ENCODE measurements at regions not wholly inside any gene's neighbourhood (a gene's known extent, or its start where the extent isn't known, plus 50 kb on each side); places are given as distances from the start of the nearest gene placed in this dataset.

- Histone ChIP-seq H4K20me1 (ENCODE audit: low read depth) (no peaks in the 10 kb centered on the region), H3K4me3 (no peak overlapping the region), H3K27ac (no peak overlapping the region), H3K9ac (no peak overlapping the region), H3K79me2 (ENCODE audit: low read depth) (no peaks in the 10 kb centered on the region), H3K9me3 (ENCODE audit: low read depth) (peaks cover 7% of the 10 kb centered on the region), H2AFZ (replicated peaks) (no peak overlapping the region), H3K4me2 (peak overlapping the region; percentile 59), H3K27me3 (no peaks in the 10 kb centered on the region), H3K36me3 (no peaks in the 10 kb centered on the region), H3F3A (ENCODE audit: low read depth) (peaks cover 8% of the 10 kb centered on the region), H3K4me1 (peaks cover 18% of the 10 kb centered on the region)
- H3K27ac Mint-ChIP-seq, result no peak overlapping the region
- peak; percentile 57 for DNase-seq (ENCODE audit: low spot score)
- H3K27me3 Mint-ChIP-seq (ENCODE audit: insufficient read depth, low read depth), result no peaks in the 10 kb centered on the region
- TF ChIP-seq EZH2phosphoT487 (IDR thresholded peaks at IDR 0.05), result peak; percentile 82
- no peak for TF ChIP-seq EZH2 (IDR thresholded peaks at IDR 0.05)
- peaks cover 12% of the 10 kb centered on the region for H3K4me1 Mint-ChIP-seq
- no peaks in the 10 kb centered on the region for H3K36me3 Mint-ChIP-seq
- no peak overlapping the region for H3K4me3 Mint-ChIP-seq
- peaks cover 23% of the 10 kb centered on the region for H3K9me3 Mint-ChIP-seq
These were observed 144.7 kb upstream of the CREB1 start for GRCh38 chr2:207385076-207385475.

- H4K20me1 ChIP-seq (ENCODE audit: low read depth), result no peaks in the 10 kb centered on the region
- H2AFZ ChIP-seq (replicated peaks), result no peak overlapping the region
- peaks cover 7% of the 10 kb centered on the region for H3K9me3 ChIP-seq (ENCODE audit: low read depth)
- H3F3A ChIP-seq (ENCODE audit: low read depth), result peaks cover 8% of the 10 kb centered on the region
- no peak overlapping the region for H3K27ac ChIP-seq
- Mint-ChIP-seq H3K27ac (no peak overlapping the region), H3K4me1 (peaks cover 12% of the 10 kb centered on the region), H3K9me3 (peaks cover 19% of the 10 kb centered on the region), H3K36me3 (no peaks in the 10 kb centered on the region), H3K4me3 (no peak overlapping the region), H3K27me3 (ENCODE audit: insufficient read depth, low read depth) (no peaks in the 10 kb centered on the region)
- H3K36me3 ChIP-seq, result no peaks in the 10 kb centered on the region
- no peak for DNase-seq (ENCODE audit: low spot score)
- TF ChIP-seq, protein P1, sequence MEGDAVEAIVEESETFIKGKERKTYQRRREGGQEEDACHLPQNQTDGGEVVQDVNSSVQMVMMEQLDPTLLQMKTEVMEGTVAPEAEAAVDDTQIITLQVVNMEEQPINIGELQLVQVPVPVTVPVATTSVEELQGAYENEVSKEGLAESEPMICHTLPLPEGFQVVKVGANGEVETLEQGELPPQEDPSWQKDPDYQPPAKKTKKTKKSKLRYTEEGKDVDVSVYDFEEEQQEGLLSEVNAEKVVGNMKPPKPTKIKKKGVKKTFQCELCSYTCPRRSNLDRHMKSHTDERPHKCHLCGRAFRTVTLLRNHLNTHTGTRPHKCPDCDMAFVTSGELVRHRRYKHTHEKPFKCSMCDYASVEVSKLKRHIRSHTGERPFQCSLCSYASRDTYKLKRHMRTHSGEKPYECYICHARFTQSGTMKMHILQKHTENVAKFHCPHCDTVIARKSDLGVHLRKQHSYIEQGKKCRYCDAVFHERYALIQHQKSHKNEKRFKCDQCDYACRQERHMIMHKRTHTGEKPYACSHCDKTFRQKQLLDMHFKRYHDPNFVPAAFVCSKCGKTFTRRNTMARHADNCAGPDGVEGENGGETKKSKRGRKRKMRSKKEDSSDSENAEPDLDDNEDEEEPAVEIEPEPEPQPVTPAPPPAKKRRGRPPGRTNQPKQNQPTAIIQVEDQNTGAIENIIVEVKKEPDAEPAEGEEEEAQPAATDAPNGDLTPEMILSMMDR (IDR thresholded peaks at IDR 0.05), result no peak
- TF ChIP-seq EZH2 (IDR thresholded peaks at IDR 0.05), result no peak
- no peak for TF ChIP-seq EZH2phosphoT487 (IDR thresholded peaks at IDR 0.05)
- H3K9ac ChIP-seq, result no peak overlapping the region
- H3K27me3 ChIP-seq, result no peaks in the 10 kb centered on the region
- H3K4me2 ChIP-seq, result peak overlapping the region; percentile 59
- no peaks in the 10 kb centered on the region for H3K79me2 ChIP-seq (ENCODE audit: low read depth)
- H3K4me3 ChIP-seq, result no peak overlapping the region
- peaks cover 18% of the 10 kb centered on the region for H3K4me1 ChIP-seq
These were observed 143.9 kb upstream of the CREB1 start for GRCh38 chr2:207385903-207386302.

- Mint-ChIP-seq H3K4me3 (no peak overlapping the region), H3K36me3 (no peaks in the 10 kb centered on the region), H3K27me3 (ENCODE audit: insufficient read depth, low read depth) (no peaks in the 10 kb centered on the region), H3K27ac (no peak overlapping the region), H3K9me3 (peaks cover 14% of the 10 kb centered on the region), H3K4me1 (peaks cover 12% of the 10 kb centered on the region)
- peaks cover 8% of the 10 kb centered on the region for H3F3A ChIP-seq (ENCODE audit: low read depth)
- H3K4me1 ChIP-seq, result peaks cover 18% of the 10 kb centered on the region
- no peaks in the 10 kb centered on the region for H4K20me1 ChIP-seq (ENCODE audit: low read depth)
- H3K36me3 ChIP-seq, result no peaks in the 10 kb centered on the region
- TF ChIP-seq, protein P1 (IDR thresholded peaks at IDR 0.05), result no peak
- TF ChIP-seq EZH2phosphoT487 (IDR thresholded peaks at IDR 0.05) (no peak), EZH2 (IDR thresholded peaks at IDR 0.05) (no peak)
- no peak overlapping the region for H3K4me2 ChIP-seq
- no peak overlapping the region for H2AFZ ChIP-seq (replicated peaks)
- no peak for DNase-seq (ENCODE audit: low spot score)
- no peak overlapping the region for H3K4me3 ChIP-seq
- no peak overlapping the region for H3K9ac ChIP-seq
- H3K27ac ChIP-seq, result no peak overlapping the region
- no peaks in the 10 kb centered on the region for H3K27me3 ChIP-seq
- H3K9me3 ChIP-seq (ENCODE audit: low read depth), result peaks cover 7% of the 10 kb centered on the region
- H3K79me2 ChIP-seq (ENCODE audit: low read depth), result no peaks in the 10 kb centered on the region
These were observed 142.7 kb upstream of the CREB1 start for GRCh38 chr2:207387001-207387571.

DNA sequence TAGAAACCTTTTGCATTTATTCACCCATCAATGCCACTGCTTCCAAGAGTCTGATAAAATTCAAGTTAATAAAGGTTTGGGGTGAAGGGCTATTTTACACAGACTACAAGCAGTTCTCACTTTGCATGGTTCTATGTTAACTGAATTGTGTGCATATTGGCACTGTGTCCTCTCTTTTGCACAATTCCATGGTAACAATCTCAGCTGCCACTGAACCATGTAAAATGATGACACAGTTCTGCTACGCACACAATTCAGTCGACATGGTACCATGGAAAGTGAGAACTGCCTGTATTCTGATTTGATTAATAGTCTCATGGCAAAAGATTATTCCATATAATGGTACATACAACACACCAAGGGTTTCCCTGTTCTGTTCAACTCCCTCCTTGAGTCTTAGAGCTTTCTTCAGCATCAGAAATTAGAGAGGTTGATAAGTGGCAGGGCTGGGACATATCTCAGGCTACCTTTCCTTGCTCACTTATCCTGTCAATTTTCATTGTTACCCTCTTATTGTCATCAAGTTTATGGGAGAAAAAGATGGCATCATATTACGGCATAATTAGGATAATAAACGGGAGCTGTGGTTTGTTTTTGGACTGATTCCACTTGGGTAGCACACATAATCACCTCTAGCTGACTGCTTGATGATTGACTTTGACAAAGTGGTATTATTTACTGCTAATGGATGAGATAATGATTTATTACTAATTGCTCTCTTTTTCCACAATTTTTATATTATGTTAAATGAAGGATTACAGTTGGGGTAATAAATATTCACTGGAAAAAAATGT lies 139.3 kb upstream of the CREB1 start:
- Histone ChIP-seq H3K36me3 (no peaks in the 10 kb centered on the region), H3K27ac (no peak overlapping the region), H3K4me3 (no peak overlapping the region), H2AFZ (replicated peaks) (no peak overlapping the region), H3F3A (ENCODE audit: low read depth) (peaks cover 5% of the 10 kb centered on the region), H4K20me1 (ENCODE audit: low read depth) (no peaks in the 10 kb centered on the region), H3K79me2 (ENCODE audit: low read depth) (no peaks in the 10 kb centered on the region), H3K4me1 (peaks cover 14% of the 10 kb centered on the region), H3K27me3 (no peaks in the 10 kb centered on the region), H3K4me2 (no peak overlapping the region), H3K9me3 (ENCODE audit: low read depth) (no peaks in the 10 kb centered on the region), H3K9ac (no peak overlapping the region)
- Mint-ChIP-seq H3K36me3 (peaks cover under 1% of the 10 kb centered on the region), H3K27ac (no peak overlapping the region), H3K9me3 (peaks cover 5% of the 10 kb centered on the region), H3K4me1 (peaks cover 14% of the 10 kb centered on the region), H3K4me3 (no peak overlapping the region), H3K27me3 (ENCODE audit: insufficient read depth, low read depth) (no peaks in the 10 kb centered on the region)
- no peak for TF ChIP-seq EZH2 (IDR thresholded peaks at IDR 0.05)
- TF ChIP-seq, protein P1 (IDR thresholded peaks at IDR 0.05), result no peak
- TF ChIP-seq EZH2phosphoT487 (IDR thresholded peaks at IDR 0.05), result no peak
- no peak for DNase-seq (ENCODE audit: low spot score)

Data from neural progenitor cell (in vitro differentiated cells).